AG04450 (cell line): ENCODE measurements at regions not wholly inside any gene's neighbourhood (a gene's known extent, or its start where the extent isn't known, plus 50 kb on each side); places are given as distances from the start of the nearest gene placed in this dataset.

Experiments used
- CTCF ChIA-PET: fragments of 300-600, 350-600 bp; formaldehyde crosslinking; extraction: SDS; loops from one replicate; lab custom pipeline; 2022; ENCODE audit warnings: antibody characterized with exemption, inconsistent platforms; lab: Charles Lee
- POLR2A ChIA-PET: fragments of 350-600 bp; formaldehyde crosslinking; extraction: SDS; loops from one replicate; lab custom pipeline; 2021; ENCODE audit warnings: antibody characterized with exemption, inconsistent platforms; lab: Yijun Ruan, JAX
- DNase-seq: peaks from one replicate; pipeline ENCODE4 v3.0.0-alpha.2; 2011; ENCODE audit warnings: low read depth, low spot score
- H3K27ac ChIP-seq: one replicate; pipeline ENCODE4 v1.5.1; 2012; ENCODE audit warnings: low read depth, low read length, control low read depth
- H3K27me3 ChIP-seq: one replicate; pipeline ENCODE4 v1.6.0; 2012; ENCODE audit warnings: low read length; ENCODE audit not compliant: control insufficient read depth, insufficient read depth
- H3K4me3 ChIP-seq: 2 replicates; pipeline ENCODE4 v1.5.1; 2011; ENCODE audit warnings: mild to moderate bottlenecking, low read depth, low read length, control low read depth
- H3K9me3 ChIP-seq: 2 replicates; pipeline ENCODE4 v1.5.1; 2012; ENCODE audit warnings: low read length; ENCODE audit not compliant: control insufficient read depth, insufficient read depth
- TF ChIP-seq, protein P1 (sequence below): IDR thresholded peaks from 2 replicates; pipeline ENCODE4 v1.5.1; 2011; ENCODE audit warnings: low read depth, low read length, control low read depth, inconsistent platforms

DNA sequence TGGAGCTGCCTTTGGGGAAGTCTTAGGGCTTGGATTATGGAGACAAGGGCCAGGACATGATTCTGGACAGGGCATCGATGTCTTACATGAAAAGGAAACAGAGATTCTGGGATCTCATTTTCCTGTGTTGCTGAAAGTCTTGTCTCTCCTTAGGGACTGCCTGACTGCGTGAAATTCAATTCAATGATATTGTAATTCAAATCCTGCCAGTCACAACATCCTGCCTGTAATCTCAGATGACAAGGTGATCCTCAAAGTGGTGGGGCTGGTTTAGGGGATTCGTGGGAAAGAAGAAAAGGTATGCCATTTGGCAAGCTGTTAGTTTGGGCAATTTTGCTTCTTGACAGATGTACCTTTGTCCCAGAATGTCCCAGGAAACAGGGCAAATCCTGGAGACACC lies 129.1 kb downstream of the KBTBD8 start:
- DNase-seq, result no peak
- TF ChIP-seq, protein P1, sequence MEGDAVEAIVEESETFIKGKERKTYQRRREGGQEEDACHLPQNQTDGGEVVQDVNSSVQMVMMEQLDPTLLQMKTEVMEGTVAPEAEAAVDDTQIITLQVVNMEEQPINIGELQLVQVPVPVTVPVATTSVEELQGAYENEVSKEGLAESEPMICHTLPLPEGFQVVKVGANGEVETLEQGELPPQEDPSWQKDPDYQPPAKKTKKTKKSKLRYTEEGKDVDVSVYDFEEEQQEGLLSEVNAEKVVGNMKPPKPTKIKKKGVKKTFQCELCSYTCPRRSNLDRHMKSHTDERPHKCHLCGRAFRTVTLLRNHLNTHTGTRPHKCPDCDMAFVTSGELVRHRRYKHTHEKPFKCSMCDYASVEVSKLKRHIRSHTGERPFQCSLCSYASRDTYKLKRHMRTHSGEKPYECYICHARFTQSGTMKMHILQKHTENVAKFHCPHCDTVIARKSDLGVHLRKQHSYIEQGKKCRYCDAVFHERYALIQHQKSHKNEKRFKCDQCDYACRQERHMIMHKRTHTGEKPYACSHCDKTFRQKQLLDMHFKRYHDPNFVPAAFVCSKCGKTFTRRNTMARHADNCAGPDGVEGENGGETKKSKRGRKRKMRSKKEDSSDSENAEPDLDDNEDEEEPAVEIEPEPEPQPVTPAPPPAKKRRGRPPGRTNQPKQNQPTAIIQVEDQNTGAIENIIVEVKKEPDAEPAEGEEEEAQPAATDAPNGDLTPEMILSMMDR, result no peak
- ChIA-PET POLR2A (no interaction called here), CTCF (interaction anchor here (3.4 kb wide), 1 partner anchor 14 kb away, joined by 16 read pairs; no protein-coding TSS in a partner anchor)
- no peak overlapping the region for H3K4me3 ChIP-seq
- H3K27ac ChIP-seq, result no peak overlapping the region
- H3K9me3 ChIP-seq, result no peaks in the 10 kb centered on the region
- H3K27me3 ChIP-seq, result no peaks in the 10 kb centered on the region

DNA sequence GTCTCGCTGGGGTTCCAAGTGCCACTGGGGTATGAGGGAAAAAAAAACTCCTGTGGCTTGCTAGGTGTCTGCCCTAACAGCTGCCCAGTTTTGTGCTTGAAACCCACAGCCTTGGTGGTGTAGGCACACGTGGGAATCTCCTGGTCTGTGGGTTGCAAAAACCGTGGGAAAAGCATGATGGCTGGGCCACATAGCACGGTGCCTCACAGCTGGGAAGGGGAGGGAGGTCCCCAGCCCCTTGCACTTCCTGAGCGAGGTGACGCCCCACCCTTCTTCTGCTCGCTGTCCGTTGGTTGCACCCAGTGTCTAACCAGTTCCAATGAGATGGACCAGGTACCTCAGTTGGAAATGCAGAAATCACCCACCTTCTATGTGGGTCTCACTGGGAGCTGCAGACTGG lies 144.3 kb downstream of the KBTBD8 start:
- Histone ChIP-seq H3K9me3 (no peaks in the 10 kb centered on the region), H3K27me3 (no peaks in the 10 kb centered on the region), H3K27ac (no peak overlapping the region), H3K4me3 (no peak overlapping the region)
- no peak for DNase-seq
- ChIA-PET POLR2A (interaction anchor here (0.5 kb wide), 1 partner anchor 917 kb away, joined by 3 read pairs; no protein-coding TSS in a partner anchor), CTCF (no interaction called here)
- TF ChIP-seq, protein P1, result no peak

DNA sequence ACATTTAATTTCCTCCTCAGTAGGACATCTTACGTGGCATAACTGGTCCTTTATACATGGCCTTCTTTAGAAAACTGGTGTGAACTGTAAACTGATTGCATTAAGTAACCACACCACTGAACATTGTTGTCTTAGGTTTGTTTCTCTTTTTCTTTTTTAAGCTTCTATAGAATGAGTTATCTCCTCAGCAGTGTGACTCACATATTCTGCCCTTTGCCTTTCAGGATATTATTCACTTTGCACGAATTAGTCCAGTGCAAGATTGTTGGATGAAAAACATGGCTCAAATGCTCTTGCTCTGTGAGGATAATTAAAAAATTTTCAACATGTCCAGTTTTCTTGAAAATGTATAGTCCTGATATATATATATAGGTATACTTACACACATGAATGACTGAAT lies 147.6 kb downstream of the KBTBD8 start:
- no peak overlapping the region for H3K27ac ChIP-seq
- H3K27me3 ChIP-seq, result no peaks in the 10 kb centered on the region
- TF ChIP-seq, protein P1, result no peak
- CTCF ChIA-PET, result interaction anchor here (1.2 kb wide), 1 partner anchor 32 kb away, joined by 3 read pairs; no protein-coding TSS in a partner anchor
- POLR2A ChIA-PET, result no interaction called here
- no peaks in the 10 kb centered on the region for H3K9me3 ChIP-seq
- H3K4me3 ChIP-seq, result no peak overlapping the region
- no peak for DNase-seq

DNA sequence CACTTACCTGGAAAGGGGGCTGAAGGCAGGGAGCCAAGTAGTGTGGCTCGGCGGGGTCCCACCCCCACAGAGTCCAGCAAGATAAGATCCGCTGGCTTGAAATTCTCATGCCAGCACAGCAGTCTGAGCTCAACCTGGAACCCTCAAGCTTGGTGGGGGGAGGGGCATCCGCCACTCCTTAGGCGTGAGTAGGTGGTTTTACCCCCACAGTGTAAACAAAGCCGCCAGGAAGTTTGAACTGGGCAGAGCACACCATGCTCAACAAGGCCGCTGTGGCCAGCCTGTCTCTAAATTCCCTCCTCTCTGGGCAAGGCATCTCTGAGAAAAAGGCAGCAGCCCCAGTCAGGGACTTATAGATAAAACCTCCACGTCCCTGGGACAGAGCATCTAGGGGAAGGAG lies 156.3 kb downstream of the KBTBD8 start:
- no peak overlapping the region for H3K27ac ChIP-seq
- no peaks in the 10 kb centered on the region for H3K27me3 ChIP-seq
- no peak overlapping the region for H3K4me3 ChIP-seq
- TF ChIP-seq, protein P1, result no peak
- ChIA-PET POLR2A (no interaction called here), CTCF (no interaction called here)
- no peaks in the 10 kb centered on the region for H3K9me3 ChIP-seq
- no peak for DNase-seq

DNA sequence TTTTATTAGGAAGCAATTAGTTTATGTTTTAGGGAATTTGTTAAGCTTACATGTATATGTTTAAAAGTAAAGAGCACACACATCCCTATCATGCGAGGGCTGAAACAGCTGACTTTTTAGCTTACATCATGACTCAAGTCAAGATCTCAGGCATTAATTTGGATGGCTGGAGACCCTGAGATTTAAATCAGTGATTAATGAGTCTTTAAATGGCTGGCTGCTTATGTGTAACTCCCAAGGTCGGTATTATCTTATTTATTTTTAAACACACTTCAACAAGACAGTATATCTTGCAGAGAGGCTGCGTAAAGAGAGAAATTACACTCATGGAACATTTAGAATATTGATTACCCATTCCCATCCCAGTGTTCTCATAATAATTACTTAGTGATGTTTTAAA lies 169.4 kb downstream of the KBTBD8 start:
- Histone ChIP-seq H3K4me3 (no peak overlapping the region), H3K27me3 (no peaks in the 10 kb centered on the region), H3K9me3 (no peaks in the 10 kb centered on the region), H3K27ac (no peak overlapping the region)
- CTCF ChIA-PET, result no interaction called here
- TF ChIP-seq, protein P1, result no peak
- no peak for DNase-seq
- POLR2A ChIA-PET, result no interaction called here
